Right cardiac atrium (tissue), 5 donors: ENCODE measurements at regions not wholly inside any gene's neighbourhood (a gene's known extent, or its start where the extent isn't known, plus 50 kb on each side); places are given as distances from the start of the nearest gene placed in this dataset.

Experiments used
- ATAC-seq, 2 donors: fragments of 200-7000 bp; cut with Tn5 transposase; one replicate each; pipeline versions ENCODE4 v1.8.0 to v1.9.1; 2020; ENCODE audit warnings: moderate library complexity in 2 of 2, mild to moderate bottlenecking in 1 of 2
- DNase-seq, 3 donors: peaks; one replicate each; pipeline ENCODE4 v3.0.0-alpha.2; 2020
- H3K27ac ChIP-seq: one replicate; pipeline ENCODE4 v1.5.1; 2013; ENCODE audit warnings: mild to moderate bottlenecking, low read length, control low read depth, moderate library complexity
- H3K27me3 ChIP-seq: one replicate; pipeline ENCODE4 v1.6.1; 2013; ENCODE audit not compliant: control insufficient read depth, insufficient read depth
- H3K4me1 ChIP-seq: one replicate; pipeline ENCODE4 v1.6.1; 2013; ENCODE audit warnings: low read length; ENCODE audit not compliant: control insufficient read depth, insufficient read depth
- H3K4me3 ChIP-seq: one replicate; pipeline ENCODE4 v1.5.1; 2013; ENCODE audit warnings: low read length, control low read depth
- H3K9me3 ChIP-seq: one replicate; pipeline ENCODE4 v1.6.1; 2013; ENCODE audit warnings: low read length; ENCODE audit not compliant: control insufficient read depth
- WGBS: extraction: QIAGEN DNeasy Blood & Tissue Kit; methylation state at CpG from one replicate; pipeline ENCODE4 v1.1.7; 2013; 5-methylcytosine and 5-hydroxymethylcytosine counted together
- intact Hi-C, 4 donors: fragments of 100-400 bp; cut with DNase I; formaldehyde crosslinking; loops; one replicate each; pipeline versions ENCODE4 v1.11.0 to v1.14.0; 2022 to 2023
- donor health status: healthy with polysubstance abuse.
- donor health status: DM: no; HTN: yes; CAD: no.
- donor health status: DM: no; HTN: no; CAD: no.
- donor health status: DM: no; HTN: yes; CAD: no; lungs with severe emphysema.
- donor health status: DM: yes; HTN: yes; CAD: no.

GRCh38 chr7:38040831-38041230, 120.4 kb downstream of the EPDR1 start:
- H3K4me3 ChIP-seq, result no peak overlapping the region
- no peak overlapping the region for H3K27ac ChIP-seq
- H3K27me3 ChIP-seq, result no peaks in the 10 kb centered on the region
- H3K9me3 ChIP-seq, result no peaks in the 10 kb centered on the region
- DNase-seq, result no peak
- no peaks in the 10 kb centered on the region for H3K4me1 ChIP-seq
- 78% methylated on average over 4 of the region's 4 CpGs for WGBS
- intact Hi-C loops, result no loop called here
- ATAC-seq, result no peak

- Histone ChIP-seq H3K4me3 (no peak overlapping the region), H3K27ac (no peak overlapping the region), H3K27me3 (no peaks in the 10 kb centered on the region), H3K4me1 (no peaks in the 10 kb centered on the region), H3K9me3 (no peaks in the 10 kb centered on the region)
- intact Hi-C loops, result no loop called here
- DNase-seq (peak in 1 of 3 donors; percentile 47), ATAC-seq (peak in 1 of 2 donors; percentile 16)
- WGBS, result 90% methylated on average over 19 of the region's 19 CpGs
These were observed 128.4 kb upstream of the STARD3NL start for GRCh38 chr7:38049679-38050078.

- H3K4me1 ChIP-seq, result no peaks in the 10 kb centered on the region
These were observed 126.7 kb upstream of the STARD3NL start for GRCh38 chr7:38051311-38051710.

GRCh38 chr7:38051786-38052185, 126.3 kb upstream of the STARD3NL start:
- no peaks in the 10 kb centered on the region for H3K9me3 ChIP-seq
- no peaks in the 10 kb centered on the region for H3K4me1 ChIP-seq
- no peak overlapping the region for H3K27ac ChIP-seq
- intact Hi-C loops, result no loop called here
- H3K27me3 ChIP-seq, result no peaks in the 10 kb centered on the region
- ATAC-seq, result no peak
- WGBS, result 69% methylated on average over 3 of the region's 3 CpGs
- DNase-seq, result no peak
- H3K4me3 ChIP-seq, result no peak overlapping the region

More at GRCh38 chr7:38051311-38051710, 126.7 kb upstream of the STARD3NL start:
- DNase-seq (no peak), ATAC-seq (no peak)
- H3K4me3 ChIP-seq, result no peak overlapping the region
- intact Hi-C loops, result no loop called here
- H3K27me3 ChIP-seq, result no peaks in the 10 kb centered on the region
- 86% methylated on average over 2 of the region's 2 CpGs for WGBS
- H3K27ac ChIP-seq, result no peak overlapping the region
- H3K9me3 ChIP-seq, result no peaks in the 10 kb centered on the region

GRCh38 chr7:38052786-38053185, 125.3 kb upstream of the STARD3NL start:
- Histone ChIP-seq H3K9me3 (no peaks in the 10 kb centered on the region), H3K4me3 (no peak overlapping the region), H3K27ac (no peak overlapping the region), H3K27me3 (no peaks in the 10 kb centered on the region), H3K4me1 (no peaks in the 10 kb centered on the region)
- DNase-seq, result no peak
- WGBS, result 77% methylated on average over 2 of the region's 2 CpGs
- no peak for ATAC-seq
- intact Hi-C loops, result no loop called here

- intact Hi-C loops, result no loop called here
- ATAC-seq, result no peak
- no peak for DNase-seq
- no peaks in the 10 kb centered on the region for H3K4me1 ChIP-seq
- H3K9me3 ChIP-seq, result no peaks in the 10 kb centered on the region
- no peak overlapping the region for H3K4me3 ChIP-seq
- WGBS, result 91% methylated on average over 3 of the region's 3 CpGs
- no peaks in the 10 kb centered on the region for H3K27me3 ChIP-seq
- H3K27ac ChIP-seq, result no peak overlapping the region
These were observed 123.8 kb upstream of the STARD3NL start for GRCh38 chr7:38054199-38054598.

- H3K4me3 ChIP-seq, result no peak overlapping the region
- no peaks in the 10 kb centered on the region for H3K27me3 ChIP-seq
- H3K4me1 ChIP-seq, result no peaks in the 10 kb centered on the region
- intact Hi-C loops, result no loop called here
- H3K9me3 ChIP-seq, result no peaks in the 10 kb centered on the region
- no peak overlapping the region for H3K27ac ChIP-seq
- ATAC-seq (no peak), DNase-seq (no peak)
- WGBS, result 77% methylated on average over 4 of the region's 4 CpGs
These were observed 120.2 kb upstream of the STARD3NL start for GRCh38 chr7:38057829-38058228.

- ATAC-seq, result no peak
- 61% methylated on average over 4 of the region's 4 CpGs for WGBS
These were observed 117.9 kb upstream of the STARD3NL start for GRCh38 chr7:38060116-38060515.

GRCh38 chr7:38060637-38061036, 117.4 kb upstream of the STARD3NL start:
- Histone ChIP-seq H3K4me3 (no peak overlapping the region), H3K4me1 (no peaks in the 10 kb centered on the region), H3K27me3 (no peaks in the 10 kb centered on the region), H3K27ac (no peak overlapping the region), H3K9me3 (no peaks in the 10 kb centered on the region)
- ATAC-seq (no peak), DNase-seq (no peak)
- WGBS, result 73% methylated on average over 1 of the region's 1 CpG
- intact Hi-C loops, result no loop called here

More at GRCh38 chr7:38060116-38060515, 117.9 kb upstream of the STARD3NL start:
- intact Hi-C loops, result no loop called here
- H3K4me1 ChIP-seq, result no peaks in the 10 kb centered on the region
- H3K4me3 ChIP-seq, result no peak overlapping the region
- H3K9me3 ChIP-seq, result no peaks in the 10 kb centered on the region
- H3K27me3 ChIP-seq, result no peaks in the 10 kb centered on the region
- no peak for DNase-seq
- H3K27ac ChIP-seq, result no peak overlapping the region

GRCh38 chr7:38066391-38066790, 111.7 kb upstream of the STARD3NL start:
- no peak overlapping the region for H3K4me3 ChIP-seq
- intact Hi-C loops, result no loop called here

GRCh38 chr7:38068461-38068860, 109.6 kb upstream of the STARD3NL start:
- Histone ChIP-seq H3K4me3 (no peak overlapping the region), H3K4me1 (no peaks in the 10 kb centered on the region), H3K9me3 (no peaks in the 10 kb centered on the region), H3K27ac (no peak overlapping the region), H3K27me3 (no peaks in the 10 kb centered on the region)
- DNase-seq (no peak), ATAC-seq (no peak)
- intact Hi-C loops, result no loop called here
- 79% methylated on average over 2 of the region's 2 CpGs for WGBS

More at GRCh38 chr7:38066391-38066790, 111.7 kb upstream of the STARD3NL start:
- WGBS, result 27% methylated on average over 5 of the region's 5 CpGs
- Histone ChIP-seq H3K9me3 (no peaks in the 10 kb centered on the region), H3K27ac (no peak overlapping the region), H3K27me3 (no peaks in the 10 kb centered on the region), H3K4me1 (no peaks in the 10 kb centered on the region)
- DNase-seq (no peak), ATAC-seq (no peak)

GRCh38 chr7:38069052-38069451, 109.0 kb upstream of the STARD3NL start:
- intact Hi-C loops, result no loop called here
- Histone ChIP-seq H3K9me3 (no peaks in the 10 kb centered on the region), H3K27me3 (no peaks in the 10 kb centered on the region), H3K4me1 (no peaks in the 10 kb centered on the region), H3K4me3 (no peak overlapping the region), H3K27ac (no peak overlapping the region)
- DNase-seq, result no peak
- no peak for ATAC-seq
- 79% methylated on average over 6 of the region's 6 CpGs for WGBS
